NCI-H526 treated with DMSO at 0.1 percent for 48 hours (cell line): ENCODE measurements at regions not wholly inside any gene's neighbourhood (a gene's known extent, or its start where the extent isn't known, plus 50 kb on each side); places are given as distances from the start of the nearest gene placed in this dataset.
"Not testable (repeated sequence)": the region's sequence is repeated elsewhere in the genome, so short reads cannot be mapped to it uniquely, and the experiment has no call there.

Source experiments
- DNase-seq: peaks from one replicate; lab custom pipeline; 2025; lab: John Stamatoyannopoulos, UW

DNA sequence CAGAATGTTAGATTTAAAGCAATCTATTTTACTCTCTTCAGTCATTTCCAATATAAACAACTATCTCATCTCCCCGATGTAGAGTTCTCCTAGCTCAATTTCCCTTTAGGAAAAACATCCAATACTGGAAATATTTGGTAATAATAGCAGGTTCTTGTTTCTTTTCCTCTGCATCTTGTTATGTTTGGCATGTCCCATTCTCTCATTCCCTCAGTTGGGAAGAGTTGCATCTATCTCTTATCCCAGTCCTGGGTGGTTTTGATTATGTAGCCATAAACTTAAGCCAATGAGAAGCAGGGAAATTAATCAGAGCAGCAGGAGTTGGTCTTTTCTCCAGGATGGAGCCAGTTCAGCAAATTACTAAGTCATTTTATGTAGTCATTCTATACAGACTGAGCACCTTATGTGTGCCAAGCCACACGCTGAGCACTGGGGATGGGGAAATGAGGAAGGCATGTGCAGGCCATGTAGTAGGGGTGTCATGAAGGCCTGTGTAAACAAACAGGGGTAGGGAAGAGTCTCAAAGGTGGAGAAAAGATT is 418.2 kb upstream of the NFIA start:
- DNase-seq, result no peak

DNA sequence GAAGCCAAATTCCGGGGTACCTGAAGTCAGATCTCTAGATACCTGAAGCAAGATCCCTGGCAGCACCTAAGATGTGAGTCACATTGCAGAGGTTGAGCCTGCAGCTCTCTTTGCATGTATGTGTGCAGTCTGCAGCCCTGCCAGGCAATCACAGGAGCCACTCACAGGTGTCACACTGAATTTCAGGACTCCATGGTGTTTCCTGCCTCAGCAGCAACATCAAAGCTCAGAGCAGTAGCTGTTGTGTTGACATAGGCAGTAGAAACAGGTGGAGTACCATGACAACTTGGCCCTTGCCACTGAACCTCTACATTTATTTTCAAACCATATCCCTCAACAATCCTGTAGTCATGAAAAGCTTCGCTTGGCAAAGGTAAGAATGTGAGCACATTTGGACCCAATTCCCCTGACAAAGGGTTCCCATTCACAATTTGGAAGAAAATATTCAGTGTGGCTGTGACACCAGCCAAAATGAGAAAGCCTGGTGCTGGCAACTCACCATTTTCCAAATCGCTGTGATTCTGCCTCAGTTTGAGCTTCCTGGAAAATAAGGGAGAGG is 419.8 kb upstream of the NFIA start:
- DNase-seq, result no peak

DNA sequence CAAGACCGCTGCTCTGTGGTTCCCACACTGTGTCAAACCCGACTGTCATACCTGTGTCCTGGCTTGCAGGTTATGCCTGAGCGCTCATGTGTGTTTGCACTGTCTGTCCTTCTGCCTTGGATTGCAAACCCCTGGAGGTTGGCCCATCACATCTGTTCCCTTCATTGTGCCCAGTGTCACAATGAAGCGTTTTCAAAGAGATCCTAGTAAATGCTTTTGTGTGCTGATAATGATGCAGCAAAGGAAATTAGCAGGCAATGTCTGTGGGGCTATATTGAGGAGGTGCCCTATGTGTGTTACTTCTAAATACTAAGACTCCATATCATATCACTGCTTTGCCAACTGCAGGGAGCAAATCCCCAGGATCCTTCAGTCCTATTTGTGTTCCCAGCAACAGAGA is 424.4 kb upstream of the NFIA start:
- no peak for DNase-seq

DNA sequence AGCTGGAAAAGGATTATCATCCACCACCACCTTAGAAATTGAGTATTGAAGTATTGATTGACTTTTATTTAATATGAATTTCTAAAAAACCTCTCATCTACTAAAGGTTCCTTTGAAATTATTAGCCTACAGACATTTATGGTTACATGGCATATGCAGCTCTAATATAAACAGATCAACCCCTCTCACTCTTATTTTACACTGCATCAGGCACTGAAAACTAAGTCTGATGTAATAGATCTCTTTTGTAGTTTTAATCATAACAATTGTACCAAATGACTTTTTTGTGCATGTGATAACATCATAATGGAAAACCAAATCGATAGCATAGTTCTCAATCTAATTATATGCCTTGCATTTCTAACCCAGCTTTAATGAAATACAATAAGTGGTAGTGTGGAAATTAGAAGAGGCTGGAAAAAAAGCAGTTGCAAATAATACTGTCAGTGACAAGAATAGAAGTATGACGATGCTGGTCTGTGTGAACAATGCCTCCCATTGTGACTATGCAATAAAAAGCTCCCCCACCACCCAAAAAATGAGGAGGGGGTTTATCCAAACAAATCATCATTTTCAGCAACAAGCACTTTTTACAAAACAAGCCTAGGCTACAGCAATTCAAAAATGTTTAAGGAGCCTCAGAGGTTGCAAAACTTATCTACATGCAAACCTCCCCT is 426.5 kb upstream of the NFIA start:
- DNase-seq, result no peak

DNA sequence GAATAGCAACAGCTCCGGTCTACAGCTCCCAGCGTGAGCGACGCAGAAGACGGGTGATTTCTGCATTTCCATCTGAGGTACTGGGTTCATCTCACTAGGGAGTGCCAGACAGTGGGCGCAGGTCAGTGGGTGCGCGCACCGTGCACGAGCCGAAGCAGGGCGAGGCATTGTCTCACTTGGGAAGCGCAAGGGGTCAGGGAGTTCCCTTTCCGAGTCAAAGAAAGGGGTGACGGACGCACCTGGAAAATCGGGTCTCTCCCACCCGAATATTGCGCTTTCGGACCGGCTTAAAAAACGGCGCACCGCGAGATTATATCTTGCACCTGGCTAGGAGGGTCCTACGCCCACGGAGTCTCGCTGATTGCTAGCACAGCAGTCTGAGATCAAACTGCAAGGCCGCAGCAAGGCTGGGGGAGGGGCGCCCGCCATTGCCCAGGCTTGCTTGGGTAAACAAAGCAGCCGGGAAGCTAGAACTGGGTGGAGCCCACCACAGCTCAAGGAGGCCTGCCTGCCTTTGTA is 442.3 kb upstream of the NFIA start:
- DNase-seq, result not testable (repeated sequence)

DNA sequence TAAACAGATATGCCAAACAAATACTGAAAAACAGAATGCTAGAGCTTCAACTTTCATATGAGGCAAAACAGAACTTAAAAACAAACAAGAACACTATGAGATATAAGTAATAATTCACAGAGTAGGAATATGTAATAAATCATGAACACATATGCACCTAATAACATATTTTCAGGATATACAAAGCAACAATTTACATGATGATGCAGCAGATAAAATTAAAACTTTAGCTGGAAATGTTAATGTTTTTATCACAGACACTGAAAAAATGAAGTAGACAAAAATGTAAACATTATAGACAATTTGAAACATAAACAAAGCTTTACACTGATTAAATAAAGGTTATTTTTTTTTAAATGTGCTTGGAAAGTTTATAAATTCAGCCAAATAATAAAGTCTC is 443.1 kb upstream of the NFIA start:
- no peak for DNase-seq

DNA sequence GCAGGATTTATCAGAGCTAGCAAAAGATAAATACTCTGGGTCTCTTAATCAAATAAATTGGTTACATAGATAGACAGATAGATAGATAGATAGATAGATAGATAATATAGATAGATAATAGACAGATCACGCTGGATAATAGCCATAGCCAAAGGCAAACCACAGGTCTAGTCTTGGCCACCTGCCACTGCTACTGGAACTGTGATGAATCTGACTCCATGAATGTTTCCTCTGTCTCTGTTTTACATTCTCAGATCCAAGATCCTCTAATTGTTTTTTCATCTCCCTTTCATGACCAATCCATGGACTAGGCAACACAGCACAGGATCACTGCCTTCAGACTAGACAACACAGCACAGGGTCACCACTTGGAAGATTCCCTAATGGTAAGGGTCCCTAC is 444.7 kb upstream of the NFIA start:
- no peak for DNase-seq

DNA sequence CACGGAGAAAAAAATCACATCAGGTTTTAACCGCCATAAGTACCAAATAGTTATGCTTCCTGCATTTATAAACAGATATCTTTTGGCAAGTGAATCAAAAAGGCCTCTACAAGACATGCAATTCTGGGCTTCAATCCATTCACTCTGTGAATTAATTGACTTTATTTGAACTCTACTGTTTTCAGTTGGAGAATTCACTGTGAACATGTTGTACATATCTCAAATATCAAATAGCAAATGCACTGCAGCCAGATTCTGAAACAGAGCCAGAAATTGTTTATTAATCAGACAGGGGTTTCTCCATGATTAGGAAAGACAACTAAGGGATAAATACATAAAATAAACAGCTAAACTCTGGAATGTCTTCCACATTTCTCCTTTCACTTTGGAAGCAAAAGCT is 445.4 kb upstream of the NFIA start:
- DNase-seq, result no peak

DNA sequence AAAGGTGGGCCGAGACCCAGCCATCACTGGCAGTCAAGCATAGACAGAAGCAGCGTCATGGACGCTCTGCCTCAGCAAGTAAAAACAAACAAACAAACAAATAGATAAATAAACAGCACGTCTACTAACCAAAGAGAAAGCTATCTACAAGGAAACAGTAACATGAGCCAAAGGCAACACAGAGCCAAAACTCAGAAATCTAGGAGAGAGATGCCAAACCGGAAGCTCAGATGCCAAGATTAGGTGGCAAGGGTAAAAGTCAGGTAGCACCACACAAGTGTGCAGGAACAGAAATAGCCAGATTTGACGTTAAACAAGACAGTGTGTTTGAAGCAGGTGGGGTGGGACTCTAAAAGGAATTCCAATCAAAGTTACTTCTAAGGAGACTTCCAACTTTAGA is 448.3 kb upstream of the NFIA start:
- DNase-seq, result no peak

DNA sequence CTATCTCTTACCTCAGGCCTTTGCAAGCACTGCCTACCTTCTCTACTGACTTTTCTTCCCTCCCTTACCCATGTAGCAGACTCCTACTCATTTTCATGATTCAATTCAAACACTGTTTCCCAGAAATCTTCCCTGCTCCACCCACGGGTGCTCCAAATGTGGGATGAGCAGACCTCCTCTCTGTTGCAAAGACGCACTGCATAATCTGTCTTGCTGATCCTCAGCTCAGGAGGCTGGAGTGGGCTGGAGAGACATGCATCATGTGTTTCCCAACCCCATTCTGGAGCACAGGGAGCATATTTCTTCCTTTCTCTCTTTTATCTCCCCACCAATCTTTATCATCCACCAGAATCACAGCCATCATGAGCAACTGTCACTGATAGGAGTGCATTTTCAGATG is 459.9 kb upstream of the NFIA start:
- DNase-seq, result no peak

DNA sequence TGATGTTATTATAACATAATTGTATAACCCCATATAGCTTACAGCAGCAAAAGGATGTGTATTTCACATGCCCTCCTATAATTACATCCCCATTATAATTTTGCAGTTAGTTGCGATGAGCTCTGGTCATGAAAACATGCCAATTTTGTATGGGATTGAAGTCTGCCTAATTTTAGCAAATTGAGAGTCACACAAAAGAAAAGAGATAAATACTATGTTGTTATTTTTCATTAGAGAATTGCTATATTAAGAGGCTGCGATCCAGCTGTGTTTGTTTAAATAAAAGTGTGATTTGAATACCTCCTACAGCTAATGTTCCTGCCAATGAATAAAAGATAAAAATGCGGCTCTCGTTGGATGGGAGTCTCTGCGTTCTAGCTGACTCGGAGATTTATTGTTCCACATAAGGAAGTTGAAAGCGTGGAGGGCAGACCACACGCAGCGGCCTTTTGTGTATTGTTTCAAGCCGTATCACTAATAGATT is 461.0 kb upstream of the NFIA start:
- peak; percentile 87 for DNase-seq

DNA sequence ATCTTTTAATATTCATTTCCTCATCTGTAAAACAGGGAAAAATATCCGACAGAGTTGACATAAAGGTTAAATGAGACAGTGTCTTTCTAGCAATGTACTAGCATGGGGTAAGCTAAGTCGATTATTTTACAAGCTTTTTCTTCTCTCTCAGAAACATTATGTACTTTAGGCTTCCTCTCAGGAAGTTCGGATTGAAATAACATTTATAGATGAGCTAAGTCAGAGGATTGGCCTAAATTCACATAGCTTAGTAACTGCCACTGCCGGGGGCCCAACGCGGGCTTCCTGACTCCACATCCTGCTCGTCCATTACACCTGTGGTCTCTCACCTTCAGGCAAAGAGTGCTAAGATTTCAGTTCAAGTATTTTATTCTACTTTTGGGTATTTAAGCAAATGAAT is 462.3 kb upstream of the NFIA start:
- DNase-seq, result no peak

DNA sequence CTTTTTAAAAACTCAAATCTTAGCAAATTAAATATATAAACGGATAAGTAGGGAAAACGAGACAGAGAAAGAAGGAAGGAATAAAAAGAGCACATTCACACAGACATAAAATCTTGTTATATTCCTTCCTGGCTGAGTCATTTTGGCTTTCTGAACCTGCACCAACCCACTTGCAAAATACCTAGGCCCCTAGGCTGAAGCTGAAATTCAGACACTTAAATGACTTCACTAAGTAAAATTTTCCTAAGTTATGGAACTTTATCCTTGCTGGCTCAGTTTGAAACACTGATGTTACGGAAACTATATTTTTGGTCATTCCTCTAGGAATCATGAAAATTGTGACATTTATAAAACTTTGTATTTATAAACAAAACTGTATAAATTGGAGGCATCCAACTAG is 462.8 kb upstream of the NFIA start:
- no peak for DNase-seq

DNA sequence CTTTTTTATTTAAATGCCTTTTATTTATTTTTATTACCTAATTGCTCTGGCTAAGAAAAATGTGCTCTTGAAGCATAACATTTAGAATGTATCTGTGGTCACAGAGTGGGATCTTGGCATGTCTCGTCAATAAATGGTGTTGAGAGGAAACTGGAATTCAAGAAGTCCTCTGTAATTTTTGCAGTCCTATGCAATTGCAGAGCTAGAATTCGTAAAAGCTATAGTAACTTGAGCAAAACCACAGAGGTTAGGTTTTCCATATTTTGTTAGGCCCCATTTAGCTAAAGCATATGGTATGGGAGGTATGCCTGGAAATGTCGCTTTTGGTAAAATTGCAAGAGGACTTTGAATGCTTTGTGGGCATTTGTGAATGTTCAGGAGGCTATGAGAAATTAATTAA is 466.7 kb upstream of the NFIA start:
- no peak for DNase-seq

DNA sequence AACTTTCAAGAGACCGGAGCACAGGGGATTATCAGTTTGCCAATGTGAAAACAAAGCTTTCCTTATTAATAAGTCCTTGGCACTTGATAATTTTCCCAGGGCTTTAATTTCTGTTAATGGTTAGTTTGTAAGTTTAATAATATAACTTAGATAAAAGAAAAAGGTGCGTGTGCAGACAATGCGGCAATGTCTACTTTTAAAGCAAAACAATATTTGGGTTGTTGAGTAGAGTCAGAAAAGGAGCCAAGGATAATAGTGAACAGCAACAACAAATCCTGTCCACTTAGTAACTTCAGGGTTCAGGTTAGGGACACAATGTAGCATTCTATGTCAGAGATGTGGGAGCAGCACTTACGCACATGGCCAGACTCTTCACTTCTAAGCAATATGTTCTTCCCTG is 469.6 kb upstream of the NFIA start:
- no peak for DNase-seq

DNA sequence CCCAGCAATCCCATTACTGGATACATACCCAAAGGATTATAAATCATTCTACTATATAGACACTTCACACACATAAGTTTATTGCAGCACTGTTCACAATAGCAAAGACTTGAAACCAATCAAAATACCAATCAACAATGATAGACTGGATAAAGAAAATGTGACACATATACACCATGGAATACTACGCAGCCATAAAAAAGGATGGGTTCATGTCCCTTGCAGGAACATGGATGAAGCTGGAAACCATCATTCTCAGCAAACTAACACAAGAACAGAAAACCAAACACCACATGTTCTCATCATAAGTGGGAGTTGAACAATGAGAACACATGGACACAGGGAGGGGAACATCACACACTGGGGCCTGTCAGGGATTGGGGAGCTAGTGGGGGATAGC is 475.4 kb upstream of the NFIA start:
- not testable (repeated sequence) for DNase-seq

DNA sequence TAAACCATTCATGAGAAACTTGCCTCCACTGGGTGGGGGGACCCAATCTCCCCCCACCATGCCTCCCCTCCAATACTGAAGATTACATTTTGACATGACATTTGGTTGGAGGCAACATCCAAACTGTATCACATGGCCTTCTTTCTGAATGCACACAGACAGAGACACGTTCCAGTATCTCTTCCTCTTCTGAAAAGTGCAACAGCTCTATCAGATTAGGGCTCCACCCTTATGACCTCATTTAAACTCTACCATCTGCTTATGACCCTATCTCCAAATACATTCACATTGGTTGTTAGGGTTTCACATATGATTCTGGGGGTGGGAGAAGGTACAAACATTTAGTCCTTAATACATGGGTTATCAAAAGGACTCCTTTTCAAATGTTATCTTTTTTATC is 481.8 kb upstream of the NFIA start:
- DNase-seq, result no peak

DNA sequence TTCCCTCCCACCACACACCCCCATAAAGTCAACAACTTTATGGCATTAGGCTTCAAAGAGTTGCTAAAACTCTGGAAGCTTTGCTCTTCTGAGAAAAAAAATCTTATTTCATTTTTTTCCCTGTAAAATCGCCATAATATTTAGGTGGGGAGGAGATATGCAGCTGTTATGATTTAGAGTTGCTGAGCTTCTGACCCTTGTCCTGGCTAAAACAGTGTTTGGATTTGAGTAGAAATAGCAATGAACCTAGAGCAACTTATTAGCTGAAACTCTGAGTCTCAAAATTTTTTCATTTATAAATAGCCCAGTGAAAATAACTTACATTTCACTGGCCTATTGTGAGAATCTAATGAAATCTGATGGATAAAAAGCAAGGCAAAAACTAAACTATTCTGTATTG is 482.8 kb upstream of the NFIA start:
- DNase-seq, result no peak

DNA sequence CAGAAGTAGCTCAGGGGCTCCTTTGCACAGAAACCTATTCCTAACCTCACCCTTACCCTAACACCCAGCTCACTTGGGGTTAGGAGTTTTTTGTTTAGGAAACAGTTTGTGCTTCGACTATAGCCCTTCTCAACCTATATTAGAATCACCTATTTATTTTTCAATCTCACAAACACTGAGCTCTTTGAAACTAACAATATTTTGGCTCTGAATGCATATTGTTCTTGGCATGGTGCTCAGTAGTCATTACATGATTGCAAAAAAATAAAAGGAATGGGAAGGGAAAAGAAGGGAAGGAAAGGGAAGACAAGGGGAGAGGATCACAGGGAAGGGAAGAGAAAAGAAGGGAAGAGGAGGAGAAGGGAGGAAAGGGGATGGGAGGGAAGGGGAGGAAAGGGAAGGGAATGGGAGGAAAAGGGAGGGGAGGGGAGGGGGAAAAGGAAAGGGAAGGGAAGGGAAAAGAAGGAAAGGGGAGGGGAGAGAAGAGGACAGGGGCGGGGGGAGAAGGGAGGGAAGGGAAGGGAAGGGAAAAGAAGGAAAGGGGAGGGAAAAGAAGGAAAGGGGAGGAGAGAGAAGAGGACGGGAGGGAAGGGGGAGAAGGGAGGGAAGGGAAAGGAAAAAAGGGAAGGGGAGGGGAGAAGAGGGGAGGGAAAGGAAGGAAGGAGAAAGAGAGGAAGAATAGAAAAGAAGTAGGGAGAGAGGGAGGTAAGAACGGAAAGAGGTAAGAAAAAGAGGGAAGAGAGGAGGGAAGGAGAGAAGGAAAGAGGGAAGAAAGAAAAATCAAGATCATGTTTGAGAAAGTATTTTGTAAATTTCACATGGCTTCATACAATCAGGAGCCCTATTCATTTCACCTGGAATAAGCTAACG is 484.1 kb upstream of the NFIA start:
- DNase-seq, result no peak

DNA sequence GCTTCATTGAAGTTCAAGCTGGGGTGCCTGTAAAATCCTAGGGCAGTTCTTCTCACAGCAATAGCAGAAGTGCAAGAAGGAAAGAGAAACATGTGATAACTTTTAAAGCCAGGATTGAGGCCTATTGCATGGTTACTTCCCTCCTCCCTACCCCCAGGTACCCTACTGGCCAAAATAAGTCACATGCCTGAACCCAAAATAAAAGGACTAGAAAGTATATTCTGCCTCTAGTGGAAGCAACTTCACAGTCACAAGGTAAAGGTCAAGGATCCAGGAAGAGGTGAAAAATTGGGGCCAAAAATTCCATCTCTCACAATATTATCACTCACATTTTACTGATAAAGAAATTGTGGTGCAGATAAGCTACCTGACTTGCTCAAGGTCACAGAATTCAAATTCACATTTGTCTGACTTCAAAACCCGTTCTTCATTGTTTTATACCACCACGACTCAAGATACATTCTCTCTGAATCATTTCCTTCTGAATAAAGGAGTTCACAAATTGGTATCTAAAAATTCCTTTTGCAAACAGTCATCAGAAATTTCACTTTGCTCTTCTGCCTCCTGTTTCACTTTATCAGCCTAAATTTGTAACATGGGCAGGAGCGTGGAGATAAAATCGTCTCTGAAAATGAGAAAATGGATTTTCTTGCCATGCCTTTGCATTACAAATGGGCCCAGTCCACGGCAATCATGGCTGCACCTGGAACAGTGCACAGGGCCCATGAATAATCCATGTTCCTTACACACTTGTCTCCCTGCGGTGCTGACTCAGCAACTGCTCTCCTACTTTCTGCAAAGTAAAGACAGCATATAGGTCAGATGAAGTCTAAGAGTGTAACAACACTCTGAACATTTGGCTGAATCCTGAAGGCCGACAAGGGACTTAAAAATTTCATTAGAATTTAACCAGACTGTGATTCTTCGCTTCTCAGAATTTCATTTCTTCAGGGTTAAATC is 485.3 kb upstream of the NFIA start:
- no peak for DNase-seq

DNA sequence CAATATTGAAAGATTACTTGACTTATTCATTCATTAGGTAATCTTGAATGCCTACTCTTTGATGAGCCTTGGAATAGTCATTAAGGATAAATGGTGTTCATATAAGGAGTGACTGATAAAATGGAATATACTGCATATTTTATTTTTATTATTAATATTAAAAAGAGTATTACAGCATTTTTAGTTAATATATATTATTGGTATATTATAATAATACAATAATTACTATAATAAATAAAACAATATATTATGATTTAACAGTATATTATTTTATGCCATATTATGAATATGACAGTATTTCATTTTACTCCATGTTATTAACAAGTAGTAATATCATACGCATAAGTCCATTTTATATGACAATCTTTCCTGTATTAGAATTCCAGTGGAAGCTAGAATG is 490.8 kb upstream of the NFIA start:
- no peak for DNase-seq

DNA sequence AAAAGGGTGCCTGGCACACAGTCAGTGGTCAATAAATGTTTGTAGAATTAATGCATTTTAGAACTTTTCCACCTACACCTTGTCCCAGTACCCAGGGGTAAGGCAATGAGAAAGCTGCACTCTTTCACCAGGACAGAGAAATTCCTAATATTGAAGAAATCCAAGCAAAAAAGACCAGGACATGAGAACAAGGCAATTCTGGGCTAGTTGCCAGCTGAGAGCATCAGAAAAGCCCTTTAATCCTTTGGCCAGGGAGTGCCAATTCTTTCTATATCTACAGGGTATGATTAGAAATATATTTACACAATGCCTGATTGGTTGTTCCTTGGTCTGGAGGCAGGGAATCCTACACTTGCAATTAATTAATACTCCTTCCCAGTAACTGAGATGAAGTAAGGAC is 492.4 kb upstream of the NFIA start:
- DNase-seq, result no peak
